Fibroblast of lung (primary cell): ENCODE measurements at regions not wholly inside any gene's neighbourhood (a gene's known extent, or its start where the extent isn't known, plus 50 kb on each side); places are given as distances from the start of the nearest gene placed in this dataset.
A peak's percentile ranks its signal among the peaks of the same experiment; 100 is the strongest.

Source experiments
- DNase-seq, 2 donors: peaks; one replicate each; pipeline versions ENCODE4 v3.0.0 to v3.0.0-alpha.2; 2010; ENCODE audit warnings: low read depth in 2 of 2
- H2AFZ ChIP-seq: 2 replicates; pipeline ENCODE4 v1.5.1; 2012; ENCODE audit warnings: low read length, control low read depth, inconsistent platforms
- H3K27ac ChIP-seq: 2 replicates; pipeline ENCODE4 v1.5.1; 2011; ENCODE audit warnings: low read length, control low read depth; ENCODE audit not compliant: insufficient read depth
- H3K27me3 ChIP-seq: 2 replicates; pipeline ENCODE4 v1.5.1; 2011; ENCODE audit warnings: mild to moderate bottlenecking, low read length; ENCODE audit not compliant: control insufficient read depth, insufficient read depth
- H3K36me3 ChIP-seq: 2 replicates; pipeline ENCODE4 v1.5.1; 2011; ENCODE audit warnings: low read length; ENCODE audit not compliant: control insufficient read depth, insufficient read depth
- H3K4me1 ChIP-seq: 2 replicates; pipeline ENCODE4 v1.5.1; 2011; ENCODE audit warnings: low read length; ENCODE audit not compliant: control insufficient read depth, insufficient read depth; ENCODE audit errors: extremely low read depth
- H3K4me2 ChIP-seq: 2 replicates; pipeline ENCODE4 v1.5.1; 2011; ENCODE audit warnings: low read length, control low read depth; ENCODE audit not compliant: insufficient read depth; ENCODE audit errors: extremely low read depth
- H3K4me3 ChIP-seq, 4 experiments: fragments of 200-600 bp in 1 of 4; sonication (generic) in 1 of 4; replicated peaks in 1 of 4; 2 replicates each; pipeline ENCODE4 v1.5.1; 2011 to 2016; ENCODE audit warnings: low read length in 4 of 4, low read depth in 3 of 4, mild to moderate bottlenecking in 3 of 4, control low read depth in 2 of 4, inconsistent platforms in 1 of 4, mixed read lengths in 1 of 4; ENCODE audit not compliant: insufficient read depth in 1 of 4; ENCODE audit errors: control extremely low read depth in 1 of 4
- H3K79me2 ChIP-seq: 2 replicates; pipeline ENCODE4 v1.5.1; 2012; ENCODE audit warnings: mild to moderate bottlenecking, low read length, inconsistent platforms; ENCODE audit not compliant: control insufficient read depth, insufficient read depth
- H3K9ac ChIP-seq: 2 replicates; pipeline ENCODE4 v1.5.1; 2011; ENCODE audit warnings: mild to moderate bottlenecking, low read length, control low read depth; ENCODE audit not compliant: insufficient read depth
- H3K9me3 ChIP-seq: 2 replicates; pipeline ENCODE4 v1.5.1; 2012; ENCODE audit warnings: low read depth, low read length; ENCODE audit not compliant: control insufficient read depth, insufficient read depth
- H4K20me1 ChIP-seq: 2 replicates; pipeline ENCODE4 v1.5.1; 2011; ENCODE audit warnings: low read length; ENCODE audit not compliant: control insufficient read depth, insufficient read depth; ENCODE audit errors: extremely low read depth
- CTCF ChIP-seq, 2 donors: IDR thresholded peaks in 1 of 2; conservative IDR thresholded peaks in 1 of 2; 1 replicate in 1 of 2; 2 replicates in 1 of 2; pipeline ENCODE4 v1.5.1; 2011 to 2012; ENCODE audit warnings: low read length in 2 of 2, control low read depth in 1 of 2, inconsistent platforms in 1 of 2, low read depth in 1 of 2, mild to moderate bottlenecking in 1 of 2
- EZH2 ChIP-seq: IDR thresholded peaks from 2 replicates; pipeline ENCODE4 v1.5.1; 2012; ENCODE audit warnings: low read length, control low read depth, mild to moderate bottlenecking; ENCODE audit errors: missing control alignments

DNA sequence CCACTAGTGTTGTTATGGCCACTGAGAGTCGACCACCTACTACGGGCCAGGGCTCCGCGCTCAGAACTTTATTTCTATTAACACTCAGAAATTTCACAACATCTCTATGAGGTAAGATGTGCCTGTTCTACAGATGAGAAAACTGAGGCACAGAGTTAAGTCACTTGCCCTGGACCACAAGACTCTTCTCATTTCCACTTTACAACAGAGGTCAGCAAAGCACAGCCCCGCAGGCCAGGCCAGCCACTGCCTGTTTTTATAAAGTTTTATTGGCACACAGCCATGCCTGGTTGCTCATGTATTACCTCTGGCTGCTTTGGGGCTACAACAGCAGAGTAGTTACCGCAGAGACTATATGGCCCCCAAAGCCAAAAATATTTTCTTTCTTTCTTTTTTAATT is 503.6 kb downstream of the SHQ1 start:
- no peak for DNase-seq
- no peaks in the 10 kb centered on the region for H3K79me2 ChIP-seq
- H3K27me3 ChIP-seq: no peaks in the 10 kb centered on the region
- H3K9ac ChIP-seq: no peak overlapping the region
- TF ChIP-seq EZH2 (no peak), CTCF (conservative IDR thresholded peaks at IDR 0.05 in 1 of 2, IDR thresholded peaks at IDR 0.05 in 1 of 2; ENCODE audit: low read depth in 1 of 2, low read length in 2 of 2) (no peak)
- no peaks in the 10 kb centered on the region for H4K20me1 ChIP-seq
- no peak overlapping the region for H2AFZ ChIP-seq
- no peak overlapping the region for H3K4me2 ChIP-seq
- no peaks in the 10 kb centered on the region for H3K36me3 ChIP-seq
- no peak overlapping the region for H3K4me3 ChIP-seq
- no peaks in the 10 kb centered on the region for H3K9me3 ChIP-seq
- H3K27ac ChIP-seq: no peak overlapping the region
- peaks cover 2% of the 10 kb centered on the region for H3K4me1 ChIP-seq

GRCh38 chr3:72344236-72344635 is 504.0 kb downstream of the SHQ1 start:
- no peak overlapping the region for H2AFZ ChIP-seq
- H3K4me2 ChIP-seq: no peak overlapping the region
- no peaks in the 10 kb centered on the region for H4K20me1 ChIP-seq
- no peaks in the 10 kb centered on the region for H3K36me3 ChIP-seq
- no peak overlapping the region for H3K27ac ChIP-seq
- no peaks in the 10 kb centered on the region for H3K9me3 ChIP-seq
- no peak overlapping the region for H3K4me3 ChIP-seq
- TF ChIP-seq EZH2 (no peak), CTCF (conservative IDR thresholded peaks at IDR 0.05 in 1 of 2, IDR thresholded peaks at IDR 0.05 in 1 of 2; ENCODE audit: low read depth in 1 of 2, low read length in 2 of 2) (no peak)
- no peaks in the 10 kb centered on the region for H3K79me2 ChIP-seq
- H3K9ac ChIP-seq: no peak overlapping the region
- DNase-seq: no peak
- H3K27me3 ChIP-seq: no peaks in the 10 kb centered on the region
- H3K4me1 ChIP-seq: peaks cover 5% of the 10 kb centered on the region

DNA sequence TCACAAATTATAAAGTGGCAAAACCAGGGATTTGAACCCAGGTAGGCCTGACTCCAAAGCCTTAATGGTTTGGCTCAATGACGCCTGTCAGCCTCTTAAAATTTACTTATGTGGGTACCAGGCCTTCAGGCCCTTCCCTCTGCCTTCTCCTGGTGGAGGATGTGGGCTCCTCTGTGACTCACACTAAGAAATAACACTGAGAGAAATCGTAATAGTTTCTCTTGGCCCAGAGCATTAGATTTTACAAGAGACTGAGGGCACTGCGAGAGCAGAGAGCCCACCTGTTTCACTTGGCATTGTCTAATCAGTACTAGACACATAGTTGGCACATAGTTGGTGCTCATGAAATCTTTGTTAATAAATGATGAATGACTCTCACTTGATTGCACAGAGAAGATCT is 505.2 kb downstream of the SHQ1 start:
- Histone ChIP-seq H3K79me2 (no peaks in the 10 kb centered on the region), H3K36me3 (no peaks in the 10 kb centered on the region), H3K4me1 (peaks cover 10% of the 10 kb centered on the region), H4K20me1 (no peaks in the 10 kb centered on the region), H3K27ac (no peak overlapping the region), H3K9ac (no peak overlapping the region), H3K4me3 (no peak overlapping the region), H3K27me3 (no peaks in the 10 kb centered on the region), H3K9me3 (no peaks in the 10 kb centered on the region), H2AFZ (no peak overlapping the region), H3K4me2 (no peak overlapping the region)
- TF ChIP-seq EZH2: no peak
- no peak for TF ChIP-seq CTCF (conservative IDR thresholded peaks at IDR 0.05 in 1 of 2, IDR thresholded peaks at IDR 0.05 in 1 of 2; ENCODE audit: low read depth in 1 of 2, low read length in 2 of 2)
- peak; percentile 43 to 77 for DNase-seq
